H9 (cell line): ENCODE measurements at regions not wholly inside any gene's neighbourhood (a gene's known extent, or its start where the extent isn't known, plus 50 kb on each side); places are given as distances from the start of the nearest gene placed in this dataset.

Experiments used
- DNase-seq: peaks from one replicate; pipeline ENCODE4 v3.0.0-alpha.2; 2017
- H2AFZ ChIP-seq: one replicate; pipeline ENCODE4 v1.6.1; 2013; ENCODE audit warnings: mild to moderate bottlenecking, low read length, control low read depth, moderate library complexity
- H2AK5ac ChIP-seq: 2 replicates; pipeline ENCODE4 v1.6.1; 2013; ENCODE audit warnings: low read length, control low read depth, mixed read lengths; ENCODE audit not compliant: insufficient read length
- H2BK120ac ChIP-seq: one replicate; pipeline ENCODE4 v1.6.1; 2013; ENCODE audit warnings: low read depth, mild to moderate bottlenecking, low read length, control low read depth, inconsistent platforms; ENCODE audit not compliant: poor library complexity, severe bottlenecking
- H2BK12ac ChIP-seq: 2 replicates; pipeline ENCODE4 v1.6.1; 2013; ENCODE audit warnings: low read length, control low read depth, mixed read lengths, low read depth; ENCODE audit not compliant: insufficient read length
- H2BK15ac ChIP-seq: 2 replicates; pipeline ENCODE4 v1.6.1; 2013; ENCODE audit warnings: low read depth, low read length, control low read depth
- H2BK20ac ChIP-seq: one replicate; pipeline ENCODE4 v1.6.1; 2013; ENCODE audit warnings: low read depth, mild to moderate bottlenecking, low read length, control low read depth, inconsistent platforms; ENCODE audit not compliant: poor library complexity, severe bottlenecking
- H2BK5ac ChIP-seq: 2 replicates; pipeline ENCODE4 v1.6.1; 2013; ENCODE audit warnings: low read length, control low read depth, mixed read lengths; ENCODE audit not compliant: insufficient read length
- H3K14ac ChIP-seq: 2 replicates; pipeline ENCODE4 v1.6.1; 2013; ENCODE audit warnings: low read length, control low read depth; ENCODE audit not compliant: insufficient read depth
- H3K18ac ChIP-seq: 2 replicates; pipeline ENCODE4 v1.6.1; 2013; ENCODE audit warnings: low read depth, mild to moderate bottlenecking, mixed read lengths, low read length, control low read depth; ENCODE audit not compliant: insufficient read length
- H3K23ac ChIP-seq: 2 replicates; pipeline ENCODE4 v1.6.1; 2013; ENCODE audit warnings: low read length, control low read depth, mixed read lengths, low read depth; ENCODE audit not compliant: insufficient read length
- H3K23me2 ChIP-seq: 2 replicates; pipeline ENCODE4 v1.6.1; 2013; ENCODE audit warnings: low read depth, mild to moderate bottlenecking, mixed read lengths, low read length, control low read depth; ENCODE audit not compliant: insufficient read length, poor library complexity, severe bottlenecking
- H3K27ac ChIP-seq: 2 replicates; pipeline ENCODE4 v1.5.1; 2013; ENCODE audit warnings: low read length, control low read depth, mixed read lengths, low read depth; ENCODE audit not compliant: insufficient read length
- H3K27me3 ChIP-seq: 2 replicates; pipeline ENCODE4 v1.6.1; 2013; ENCODE audit warnings: low read length, control low read depth, inconsistent platforms; ENCODE audit not compliant: insufficient read depth
- H3K4ac ChIP-seq: 2 replicates; pipeline ENCODE4 v1.6.1; 2013; ENCODE audit warnings: low read depth, mild to moderate bottlenecking, control low read depth, inconsistent platforms, low read length, moderate library complexity
- H3K4me1 ChIP-seq: 2 replicates; pipeline ENCODE4 v1.6.1; 2013; ENCODE audit warnings: low read length, control low read depth, inconsistent platforms; ENCODE audit not compliant: insufficient read depth
- H3K4me2 ChIP-seq: 2 replicates; pipeline ENCODE4 v1.6.1; 2013; ENCODE audit warnings: low read length, control low read depth, mixed read lengths; ENCODE audit not compliant: insufficient read length, insufficient read depth
- H3K56ac ChIP-seq: 2 replicates; pipeline ENCODE4 v1.6.1; 2013; ENCODE audit warnings: low read depth, mild to moderate bottlenecking, mixed read lengths, low read length, control low read depth; ENCODE audit not compliant: insufficient read length
- H3K79me1 ChIP-seq: 2 replicates; pipeline ENCODE4 v1.6.1; 2013; ENCODE audit warnings: low read depth, mild to moderate bottlenecking, moderate library complexity, low read length, control low read depth, inconsistent platforms; ENCODE audit not compliant: insufficient read depth, poor library complexity, severe bottlenecking
- H3K79me2 ChIP-seq: 2 replicates; pipeline ENCODE4 v1.6.1; 2013; ENCODE audit warnings: low read length, control low read depth, inconsistent platforms; ENCODE audit not compliant: insufficient read depth
- H3K9ac ChIP-seq: 2 replicates; pipeline ENCODE4 v1.6.1; 2013; ENCODE audit warnings: low read length, control low read depth, mixed read lengths; ENCODE audit not compliant: insufficient read length; ENCODE audit errors: extremely low read depth
- H3K9me3 ChIP-seq: one replicate; pipeline ENCODE4 v1.6.1; 2013; ENCODE audit warnings: low read depth, low read length, inconsistent platforms; ENCODE audit not compliant: control insufficient read depth
- H3T11ph ChIP-seq: one replicate; pipeline ENCODE4 v1.6.1; 2013; ENCODE audit warnings: mild to moderate bottlenecking, low read length, control low read depth, inconsistent platforms
- H4K20me1 ChIP-seq: one replicate; pipeline ENCODE4 v1.6.1; 2013; ENCODE audit not compliant: control insufficient read depth, insufficient read length, insufficient read depth
- H4K5ac ChIP-seq: 2 replicates; pipeline ENCODE4 v1.6.1; 2013; ENCODE audit warnings: low read depth, mild to moderate bottlenecking, mixed read lengths, low read length, control low read depth; ENCODE audit not compliant: insufficient read length
- H4K8ac ChIP-seq: replicated peaks from 2 replicates; pipeline ENCODE4 v1.6.1; 2013; ENCODE audit warnings: low read length, control low read depth, mixed read lengths, low read depth; ENCODE audit not compliant: insufficient read length
- H4K91ac ChIP-seq: 2 replicates; pipeline ENCODE4 v1.6.1; 2013; ENCODE audit warnings: low read depth, mild to moderate bottlenecking, moderate library complexity, mixed read lengths, low read length, control low read depth; ENCODE audit not compliant: insufficient read length
- H3K27ac Mint-ChIP-seq, 3 experiments: 2 replicates in 2 of 3; 3 replicates in 1 of 3; pipeline ENCODE4 v1.8.0; 2020 to 2021; ENCODE audit warnings: mixed read lengths in 3 of 3, mild to moderate bottlenecking in 1 of 3, moderate library complexity in 1 of 3
- H3K27me3 Mint-ChIP-seq: 2 replicates; pipeline ENCODE4 v1.8.0; 2021; ENCODE audit warnings: low read depth, mild to moderate bottlenecking, moderate library complexity, mixed read lengths
- H3K36me3 Mint-ChIP-seq, 3 experiments: 2 replicates in 2 of 3; 3 replicates in 1 of 3; pipeline ENCODE4 v1.8.0; 2020 to 2021; ENCODE audit warnings: low read depth in 3 of 3, mixed read lengths in 3 of 3; ENCODE audit not compliant: insufficient read depth in 1 of 3
- H3K4me1 Mint-ChIP-seq, 2 experiments: 2 replicates each; pipeline ENCODE4 v1.8.0; 2020; ENCODE audit warnings: mixed read lengths in 2 of 2
- H3K4me3 Mint-ChIP-seq, 2 experiments: 2 replicates in 1 of 2; 3 replicates in 1 of 2; pipeline ENCODE4 v1.8.0; 2020 to 2021; ENCODE audit warnings: mild to moderate bottlenecking in 2 of 2, mixed read lengths in 2 of 2, moderate library complexity in 1 of 2
- H3K9me3 Mint-ChIP-seq, 2 experiments: 2 replicates in 1 of 2; 3 replicates in 1 of 2; pipeline ENCODE4 v1.8.0; 2020; ENCODE audit warnings: mild to moderate bottlenecking in 2 of 2, mixed read lengths in 2 of 2, moderate library complexity in 1 of 2
- WGBS: extraction: QIAGEN DNeasy Blood & Tissue Kit; methylation state at CpG from one replicate; pipeline ENCODE4 v1.1.7; 2013; ENCODE audit warnings: missing lambda C conversion rate, low lambda C conversion rate, mixed read lengths; ENCODE audit not compliant: insufficient read length; ENCODE audit errors: extremely low coverage; 5-methylcytosine and 5-hydroxymethylcytosine counted together
- TF ChIP-seq, protein P1 (sequence below): fragments of 200-600 bp; sonication (generic); conservative IDR thresholded peaks from 3 replicates; pipeline ENCODE4 v1.8.0; 2021; ENCODE audit warnings: antibody characterized with exemption, mild to moderate bottlenecking

DNA sequence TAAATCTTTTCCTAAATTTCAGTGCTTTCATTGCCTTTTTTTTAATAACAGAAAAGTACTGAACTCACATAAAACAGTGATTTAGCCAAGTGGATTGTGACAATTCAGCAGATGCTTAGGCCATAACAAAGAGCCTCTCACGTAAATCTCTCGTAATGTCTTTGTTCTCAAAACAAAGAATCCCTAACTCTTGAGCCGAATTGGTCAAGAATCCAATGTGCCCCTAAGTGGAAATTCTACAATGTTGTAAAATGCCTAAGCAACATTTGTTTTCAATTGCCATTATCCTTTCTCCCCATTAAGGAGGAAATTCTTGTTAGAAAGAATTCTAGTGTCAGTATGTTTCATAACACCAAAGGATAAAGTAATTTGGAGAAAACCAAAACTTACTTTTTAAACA, 235.7 kb upstream of the THBS1 start:
- no peaks in the 10 kb centered on the region for H3K79me2 ChIP-seq
- H3K14ac ChIP-seq: no peak overlapping the region
- TF ChIP-seq, protein P1, sequence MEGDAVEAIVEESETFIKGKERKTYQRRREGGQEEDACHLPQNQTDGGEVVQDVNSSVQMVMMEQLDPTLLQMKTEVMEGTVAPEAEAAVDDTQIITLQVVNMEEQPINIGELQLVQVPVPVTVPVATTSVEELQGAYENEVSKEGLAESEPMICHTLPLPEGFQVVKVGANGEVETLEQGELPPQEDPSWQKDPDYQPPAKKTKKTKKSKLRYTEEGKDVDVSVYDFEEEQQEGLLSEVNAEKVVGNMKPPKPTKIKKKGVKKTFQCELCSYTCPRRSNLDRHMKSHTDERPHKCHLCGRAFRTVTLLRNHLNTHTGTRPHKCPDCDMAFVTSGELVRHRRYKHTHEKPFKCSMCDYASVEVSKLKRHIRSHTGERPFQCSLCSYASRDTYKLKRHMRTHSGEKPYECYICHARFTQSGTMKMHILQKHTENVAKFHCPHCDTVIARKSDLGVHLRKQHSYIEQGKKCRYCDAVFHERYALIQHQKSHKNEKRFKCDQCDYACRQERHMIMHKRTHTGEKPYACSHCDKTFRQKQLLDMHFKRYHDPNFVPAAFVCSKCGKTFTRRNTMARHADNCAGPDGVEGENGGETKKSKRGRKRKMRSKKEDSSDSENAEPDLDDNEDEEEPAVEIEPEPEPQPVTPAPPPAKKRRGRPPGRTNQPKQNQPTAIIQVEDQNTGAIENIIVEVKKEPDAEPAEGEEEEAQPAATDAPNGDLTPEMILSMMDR: no peak
- H2BK5ac ChIP-seq: no peak overlapping the region
- no peaks in the 10 kb centered on the region for H3K9me3 ChIP-seq
- no peaks in the 10 kb centered on the region for H4K20me1 ChIP-seq
- H3K18ac ChIP-seq: no peak overlapping the region
- H4K91ac ChIP-seq: no peak overlapping the region
- Mint-ChIP-seq H3K36me3 (peaks cover 2 to 34% (median 9%) of the 10 kb centered on the region in 3 experiments; a peak in 6 of 7 replicates), H3K4me1 (peaks cover 29 to 31% of the 10 kb centered on the region in 2 experiments), H3K9me3 (peaks cover 9 to 31% of the 10 kb centered on the region in 2 experiments), H3K27me3 (no peaks in the 10 kb centered on the region; the same call in 1 of the 2 replicates), H3K4me3 (no peak overlapping the region), H3K27ac (peak overlapping the region in 2 of 3 experiments; percentile 93 to 99; a peak in 4 of 7 replicates)
- H3K56ac ChIP-seq: no peak overlapping the region
- no peak overlapping the region for H2BK20ac ChIP-seq
- no peak overlapping the region for H4K8ac ChIP-seq
- H3K23ac ChIP-seq: no peak overlapping the region
- H2BK15ac ChIP-seq: no peak overlapping the region
- no peak overlapping the region for H2AFZ ChIP-seq
- no peak overlapping the region for H2BK120ac ChIP-seq
- H3K27ac ChIP-seq: no peak overlapping the region
- H3K27me3 ChIP-seq: no peaks in the 10 kb centered on the region
- H2BK12ac ChIP-seq: no peak overlapping the region
- no peaks in the 10 kb centered on the region for H3K4me1 ChIP-seq
- no peak overlapping the region for H3T11ph ChIP-seq
- WGBS: no CpG with 5 or more reads among the region's 3 CpGs
- H4K5ac ChIP-seq: no peak overlapping the region
- H3K9ac ChIP-seq: no peak overlapping the region
- H3K79me1 ChIP-seq: no peaks in the 10 kb centered on the region
- no peak overlapping the region for H2AK5ac ChIP-seq
- H3K4me2 ChIP-seq: no peak overlapping the region
- H3K4ac ChIP-seq: no peak overlapping the region
- no peaks in the 10 kb centered on the region for H3K23me2 ChIP-seq
- no peak for DNase-seq
